ENCODE measurements at regions not wholly inside any gene's neighbourhood (a gene's known extent, or its start where the extent isn't known, plus 50 kb on each side); places are given as distances from the start of the nearest gene placed in this dataset.

DNA sequence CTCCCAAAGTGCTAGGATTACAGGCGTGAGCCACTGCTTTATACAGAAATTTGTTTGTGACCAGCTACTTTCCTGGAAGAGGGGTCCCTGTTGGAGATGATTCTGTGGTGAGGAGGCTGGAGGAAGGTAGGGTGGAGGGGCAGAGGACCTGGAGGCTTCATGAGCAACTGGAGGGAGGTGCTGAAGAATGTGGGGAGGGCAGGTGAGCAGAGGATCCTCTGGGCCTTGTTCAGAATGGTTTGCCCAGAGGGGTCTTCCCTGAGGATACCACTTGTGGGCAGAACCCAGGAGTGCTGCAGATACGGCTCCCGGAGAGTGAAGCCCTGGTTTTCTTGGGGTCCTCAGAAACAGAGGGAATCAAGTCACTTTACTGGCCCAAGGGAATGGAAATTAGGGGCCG lies 67.2 kb upstream of the WDR26 start:
- ChIA-PET SMC1A (ENCODE audit: uncharacterized antibody, unreplicated experiment) (interaction anchor here (0.7 to 3.0 kb wide), 3 partner anchors 10 to 13 kb away, joined by 3 to 12 read pairs (median 3); no protein-coding TSS in a partner anchor), CTCF (interaction anchor here (0.8 to 2.4 kb wide), 4 partner anchors 11 to 421 kb away, joined by 3 to 6 read pairs (median 6); no protein-coding TSS in a partner anchor), POLR2A (no interaction called here), RAD21 (ENCODE audit: unreplicated experiment) (no interaction called here)
- DNase-seq (ENCODE audit: low read depth, low spot score) (no peak), ATAC-seq (no peak), FAIRE-seq (no peak)
- Histone ChIP-seq H4K20me1 (ENCODE audit: control insufficient read depth, insufficient read depth) (no peaks in the 10 kb centered on the region), H3K79me2 (ENCODE audit: control insufficient read depth, insufficient read depth, low read length) (no peaks in the 10 kb centered on the region), H3K9me3 (replicated peaks; ENCODE audit: control insufficient read depth, insufficient read depth, low read length) (no peaks in the 10 kb centered on the region), H2AFZ (ENCODE audit: control insufficient read depth, low read depth, low read length) (no peak overlapping the region), H3K27me3 (replicated peaks in 1 of 2; ENCODE audit: control insufficient read depth in 2 of 2, insufficient read depth in 2 of 2, low read length in 1 of 2) (no peaks in the 10 kb centered on the region), H3K36me3 (ENCODE audit: control insufficient read depth in 2 of 2, insufficient read depth in 2 of 2, low read length in 1 of 2) (no peaks in the 10 kb centered on the region), H3K27ac (ENCODE audit: control insufficient read depth, insufficient read depth) (no peak overlapping the region), H3K4me3 (no peak overlapping the region), H3K4me2 (ENCODE audit: control insufficient read depth, insufficient read depth) (no peak overlapping the region), H3K4me1 (ENCODE audit: control insufficient read depth, insufficient read depth, low read length) (peaks cover 42% of the 10 kb centered on the region), H3K9ac (ENCODE audit: control insufficient read depth, insufficient read depth, low read length) (no peak overlapping the region)
- BruUV-seq (replicated peaks): no TSS peak
- intact Hi-C loops (cut with micrococcal nuclease; ENCODE audit: unreplicated experiment) (loop anchor here (2.0 kb wide), 1 partner anchor 67 kb away; the partner anchor contains the start of gene WDR26), in situ Hi-C loops (cut with MboI) (no loop called here)
- no peak for TF ChIP-seq SP1 (IDR thresholded peaks at IDR 0.05; ENCODE audit: low read depth, low read length)
- TF ChIP-seq SRF (IDR thresholded peaks at IDR 0.05; ENCODE audit: low read depth in 2 of 2, low read length in 2 of 2): no peak
- no peak for TF ChIP-seq TCF3 (IDR thresholded peaks at IDR 0.05; ENCODE audit: borderline replicate concordance, insufficient read depth, low read depth, low read length)
- no peak for TF ChIP-seq EGR1 (IDR thresholded peaks at IDR 0.05; ENCODE audit: borderline replicate concordance in 1 of 2, low read depth in 2 of 2, low read length in 2 of 2)
- TF ChIP-seq PKNOX1 (IDR thresholded peaks at IDR 0.05): no peak
- WGBS (ENCODE audit: insufficient coverage, insufficient replicate concordance, low lambda C conversion rate, missing lambda C conversion rate): 96% methylated on average over 4 of the region's 4 CpGs

Measured in GM12878 (cell line).